ENCODE measurements at regions not wholly inside any gene's neighbourhood (a gene's known extent, or its start where the extent isn't known, plus 50 kb on each side); places are given as distances from the start of the nearest gene placed in this dataset.

GRCh38 chr2:144078802-144079724, 440.9 kb downstream of the ZEB2 start:
- DNase-seq (ENCODE audit: low read depth), result no peak

DNA sequence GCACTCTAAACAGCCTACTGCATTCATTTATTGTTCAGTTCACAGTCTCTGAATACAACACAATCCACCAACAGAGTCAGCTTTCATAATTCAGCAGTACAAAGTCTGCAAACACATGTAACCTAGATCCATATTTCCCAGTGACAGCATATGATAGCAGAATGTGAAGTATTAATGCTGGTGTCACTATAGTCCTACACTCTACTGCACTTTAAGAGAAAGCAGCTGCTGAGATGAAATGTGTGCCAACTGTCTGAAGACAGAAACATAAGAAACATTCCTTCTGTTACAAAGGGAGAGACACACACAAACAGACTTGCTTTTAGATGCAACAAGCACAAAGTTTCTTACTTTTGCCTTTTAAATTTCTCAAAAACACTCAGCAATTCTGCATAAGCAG, 441.8 kb downstream of the ZEB2 start:
- no peak for DNase-seq (ENCODE audit: low read depth)

- no peak for DNase-seq (ENCODE audit: low read depth)
Observed at GRCh38 chr2:144074450-144074849, 445.5 kb downstream of the ZEB2 start.

DNA sequence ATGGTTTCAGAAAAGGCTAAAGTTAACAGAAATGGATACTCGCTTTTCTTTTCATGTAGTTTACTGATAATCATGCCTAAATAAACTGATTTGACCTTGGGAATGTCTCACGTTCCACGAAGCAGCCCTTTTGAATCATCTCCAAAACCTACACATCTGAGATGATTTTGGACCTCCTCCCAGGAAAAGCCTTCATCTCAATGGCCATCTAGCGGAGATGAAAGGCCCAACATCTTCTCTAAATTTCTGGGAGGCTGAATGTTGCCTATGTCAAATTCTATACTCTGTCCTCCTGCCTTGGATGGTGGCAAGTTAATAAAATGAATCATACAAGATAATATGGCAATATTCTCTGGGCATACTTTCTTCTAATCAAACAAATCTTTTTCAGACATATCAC, 448.5 kb downstream of the ZEB2 start:
- no peak for DNase-seq (ENCODE audit: low read depth)

DNA sequence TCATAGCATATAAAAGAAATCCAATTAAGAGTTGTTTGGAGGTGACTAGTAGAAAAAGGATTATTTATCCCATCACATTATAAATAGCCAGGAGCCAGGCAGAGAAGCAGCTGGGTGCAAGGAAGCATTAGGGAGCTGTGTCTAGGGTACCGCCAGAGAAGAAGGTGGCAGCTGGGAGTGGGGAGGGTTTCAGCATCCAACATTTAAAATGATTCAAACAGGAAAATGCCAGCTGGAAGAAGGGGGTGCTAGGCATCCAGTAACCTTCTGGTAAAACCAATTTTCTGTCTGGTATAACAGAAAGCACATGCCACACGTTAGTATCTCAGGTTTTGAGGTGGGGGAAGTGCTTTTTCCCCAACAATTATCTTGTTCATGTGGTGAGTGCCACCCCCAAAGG, 452.4 kb downstream of the ZEB2 start:
- no peak for DNase-seq (ENCODE audit: low read depth)

DNA sequence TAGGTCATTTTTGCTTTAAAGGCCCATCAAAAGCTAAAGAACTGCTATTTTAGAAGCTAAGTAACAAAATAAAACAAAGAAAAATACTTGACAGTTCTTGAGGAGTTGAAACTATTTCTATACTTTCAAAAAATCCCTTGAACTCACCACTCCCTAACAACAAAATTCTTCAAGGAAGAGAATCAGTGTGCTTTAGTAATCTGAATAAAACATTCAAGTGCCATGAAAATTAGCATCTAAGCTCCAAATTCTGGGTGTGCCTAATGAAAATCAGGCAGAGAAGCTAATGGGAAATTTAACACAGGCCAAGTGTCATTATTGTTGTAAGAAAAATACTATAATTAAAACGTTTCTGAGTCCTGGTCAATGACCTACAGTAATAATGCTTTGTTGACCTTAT, 456.3 kb downstream of the ZEB2 start:
- no peak for DNase-seq (ENCODE audit: low read depth)

- no peak for DNase-seq (ENCODE audit: low read depth)
Observed at GRCh38 chr2:144054911-144055310, 465.0 kb downstream of the ZEB2 start.

DNA sequence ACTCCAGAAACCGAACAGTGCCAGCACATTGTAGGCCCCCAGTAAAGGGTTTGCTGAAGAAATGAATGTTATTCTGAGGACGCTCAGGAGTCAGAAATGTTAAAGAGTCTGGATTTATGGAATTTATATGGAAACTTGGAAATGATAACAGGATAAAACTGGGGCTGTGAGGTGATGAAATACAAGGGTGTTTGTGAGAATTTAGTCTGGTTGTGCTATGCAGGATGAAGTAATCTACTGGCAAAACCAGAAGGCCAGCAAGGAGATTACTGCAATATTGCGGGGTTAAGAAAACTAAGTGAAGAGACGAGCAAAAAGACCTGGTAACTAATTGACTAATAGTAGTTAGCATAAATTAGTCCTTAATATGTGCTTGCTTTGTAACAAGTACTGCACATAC, 467.8 kb downstream of the ZEB2 start:
- no peak for DNase-seq (ENCODE audit: low read depth)

DNA sequence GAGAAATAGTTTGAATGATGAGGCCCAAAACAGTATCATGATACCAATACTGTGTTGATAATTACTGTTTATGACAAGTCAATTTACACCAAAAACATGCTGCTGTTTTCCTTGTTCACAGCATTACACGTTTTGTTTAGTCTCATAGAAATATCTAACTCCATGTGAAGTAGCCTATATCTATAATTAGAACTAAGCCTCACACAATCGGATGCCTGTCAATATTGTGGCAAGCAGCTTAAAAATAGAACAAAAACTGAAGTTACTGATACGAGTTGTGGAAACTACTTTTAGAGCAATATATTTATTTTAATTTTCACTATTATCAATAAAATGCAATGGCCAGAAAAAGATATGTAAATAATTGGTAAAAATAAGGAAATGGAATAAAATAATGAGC, 470.8 kb downstream of the ZEB2 start:
- DNase-seq (ENCODE audit: low read depth), result no peak

GRCh38 chr2:144048631-144049060, 471.3 kb downstream of the ZEB2 start:
- no peak for DNase-seq (ENCODE audit: low read depth)

GRCh38 chr2:144042751-144043150, 477.2 kb downstream of the ZEB2 start:
- no peak for DNase-seq (ENCODE audit: low read depth)

GRCh38 chr2:144041612-144042011, 478.3 kb downstream of the ZEB2 start:
- DNase-seq (ENCODE audit: low read depth), result no peak

- DNase-seq (ENCODE audit: low read depth), result no peak
Observed at GRCh38 chr2:144040834-144041233, 479.1 kb downstream of the ZEB2 start.

GRCh38 chr2:144032566-144032965, 487.4 kb downstream of the ZEB2 start:
- DNase-seq (ENCODE audit: low read depth), result peak; percentile 34

- no peak for DNase-seq (ENCODE audit: low read depth)
Observed at GRCh38 chr2:144030791-144031190, 489.1 kb downstream of the ZEB2 start.

- no peak for DNase-seq (ENCODE audit: low read depth)
Observed at GRCh38 chr2:144027593-144027992, 492.3 kb downstream of the ZEB2 start.

- DNase-seq (ENCODE audit: low read depth), result no peak
Observed at GRCh38 chr2:144026753-144027152, 493.2 kb downstream of the ZEB2 start.

- DNase-seq (ENCODE audit: low read depth), result no peak
Observed at GRCh38 chr2:144020047-144020446, 499.9 kb downstream of the ZEB2 start.

DNA sequence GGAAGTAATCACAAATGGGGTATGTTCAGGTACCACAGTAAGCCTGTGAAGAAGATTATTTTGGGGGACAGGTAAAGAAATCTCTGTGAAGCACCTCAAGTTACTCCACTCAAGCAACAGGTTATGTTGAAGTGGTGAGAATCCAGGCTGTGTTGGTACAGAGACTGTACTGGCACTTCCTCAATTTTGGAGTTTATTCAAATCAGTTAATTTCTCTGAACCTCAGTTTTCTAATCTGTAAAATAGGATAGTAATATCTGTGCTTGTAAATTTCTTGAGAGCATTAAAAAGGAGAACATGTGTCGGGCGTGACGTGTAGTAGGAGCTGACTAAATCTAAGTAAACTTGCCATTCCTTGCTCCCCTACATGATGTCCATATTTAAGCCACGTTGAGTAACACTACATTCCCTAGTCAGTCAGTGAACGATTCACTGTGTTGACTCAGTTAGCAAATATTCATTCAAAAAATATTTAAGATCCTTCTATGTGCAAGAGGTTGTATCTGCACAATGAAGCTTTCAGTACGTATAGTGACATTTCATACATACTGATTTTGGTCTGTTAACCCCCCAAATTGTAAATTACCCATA, 504.2 kb downstream of the ZEB2 start:
- DNase-seq (ENCODE audit: low read depth), result peak; percentile 66

DNA sequence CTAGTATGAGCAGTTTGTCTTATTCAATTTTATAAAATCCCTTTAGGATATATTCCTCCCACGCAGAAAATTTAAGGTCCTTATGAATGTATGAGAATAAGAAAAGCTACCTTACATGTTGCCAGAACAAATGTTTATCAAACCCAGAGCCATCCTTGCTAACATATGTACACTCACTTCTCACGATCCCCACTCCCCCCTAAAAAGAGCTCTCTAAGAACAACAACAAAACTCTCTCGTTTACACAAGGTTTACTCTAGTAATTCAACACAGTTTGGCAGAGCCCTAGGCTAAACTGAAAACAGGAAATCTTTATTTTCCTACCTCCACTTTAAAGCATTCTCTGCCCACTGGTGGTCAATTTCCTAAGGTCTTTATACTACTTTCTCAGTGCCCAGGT, 504.9 kb downstream of the ZEB2 start:
- no peak for DNase-seq (ENCODE audit: low read depth)

GRCh38 chr2:144014103-144014502, 505.8 kb downstream of the ZEB2 start:
- no peak for DNase-seq (ENCODE audit: low read depth)

DNA sequence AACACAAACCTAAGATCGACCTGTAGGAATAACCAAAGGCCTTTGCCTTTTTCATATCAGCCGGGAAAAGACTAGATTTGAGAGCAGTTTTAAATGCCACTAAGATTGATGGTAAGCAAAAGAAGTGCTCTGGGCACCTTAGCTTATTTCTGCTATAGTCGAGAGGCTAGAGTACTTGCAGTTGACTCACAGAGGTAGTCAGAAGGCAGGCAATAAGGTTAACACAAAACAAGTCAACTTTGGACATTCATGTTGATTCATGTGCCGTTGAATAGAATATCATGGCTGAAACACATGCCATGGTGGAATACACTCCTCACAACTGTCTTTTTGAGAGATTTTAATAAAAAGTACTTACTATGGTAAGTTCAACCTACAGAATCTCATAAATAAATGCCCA, 507.6 kb downstream of the ZEB2 start:
- DNase-seq (ENCODE audit: low read depth), result no peak

DNA sequence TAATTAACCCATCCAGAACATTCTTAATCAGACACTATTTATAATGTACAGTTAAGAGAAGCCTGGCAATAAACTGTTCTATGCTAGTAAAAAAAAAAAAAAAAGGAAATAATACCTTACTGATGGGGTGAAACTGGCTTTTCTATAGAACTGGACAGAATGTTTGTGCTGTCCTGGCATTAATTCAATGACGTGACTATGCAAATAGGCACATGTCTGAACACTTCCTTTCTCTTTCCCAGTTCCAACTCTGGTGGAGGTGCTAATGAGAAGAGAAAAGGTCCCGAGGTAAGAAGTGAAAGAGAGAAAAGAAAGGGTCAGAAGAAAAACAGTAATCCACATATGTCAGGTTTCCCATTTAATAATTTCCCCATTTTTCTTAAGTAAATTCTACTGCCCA, 508.4 kb downstream of the ZEB2 start:
- DNase-seq (ENCODE audit: low read depth), result no peak

DNA sequence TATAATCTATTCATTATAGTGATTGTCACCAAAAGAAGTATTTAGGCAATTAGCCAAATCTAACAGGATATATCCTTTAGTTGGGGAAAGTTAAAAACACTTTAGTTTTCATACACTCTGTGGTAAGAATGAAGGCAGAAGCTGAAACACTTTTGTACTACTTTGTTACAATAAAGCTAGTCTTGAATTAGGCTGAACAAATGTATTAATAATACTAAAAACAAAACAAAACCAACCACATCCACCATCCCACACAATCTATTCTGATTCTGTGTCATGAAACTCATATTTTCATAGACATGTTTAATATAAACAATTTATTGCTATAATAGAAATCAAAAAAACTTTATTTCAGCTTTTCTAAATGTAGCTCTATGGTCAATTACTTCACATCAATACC, 508.8 kb downstream of the ZEB2 start:
- DNase-seq (ENCODE audit: low read depth), result no peak

Data from GM04503 (cell line).